GM12872 (cell line): ENCODE measurements at regions not wholly inside any gene's neighbourhood (a gene's known extent, or its start where the extent isn't known, plus 50 kb on each side); places are given as distances from the start of the nearest gene placed in this dataset.

Experiments used
- CTCF ChIP-seq: IDR thresholded peaks from 3 replicates; pipeline ENCODE4 v1.5.1; 2011; ENCODE audit warnings: low read depth, mild to moderate bottlenecking, low read length, moderate library complexity; ENCODE audit not compliant: insufficient read depth

DNA sequence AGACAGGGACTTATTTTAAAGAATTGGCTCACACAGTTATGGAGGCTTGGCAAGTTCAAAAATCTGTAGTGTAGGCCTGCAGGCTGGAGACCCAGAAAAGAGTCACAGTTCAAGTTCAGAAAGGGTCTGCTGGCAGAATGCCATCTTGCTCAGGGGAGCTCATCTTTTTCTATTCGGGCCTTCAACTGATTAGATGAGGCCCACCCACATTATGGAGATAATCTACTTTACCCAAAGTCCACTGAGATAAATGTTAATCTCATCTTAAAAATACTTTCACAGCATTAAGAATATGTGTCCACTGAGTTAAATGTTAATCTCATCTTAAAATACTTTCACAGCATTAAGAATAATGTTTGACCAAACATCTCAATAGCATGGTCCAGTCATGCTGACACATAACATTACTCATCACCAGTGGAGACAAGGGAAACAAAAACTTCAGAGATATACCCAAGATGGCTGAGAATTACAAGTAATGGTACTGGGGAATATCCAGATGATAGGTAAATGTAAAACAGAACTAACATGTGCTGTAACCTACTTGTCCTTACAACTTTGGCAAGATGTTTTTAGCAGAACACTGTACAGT is 74.3 kb upstream of the STAC start:
- TF ChIP-seq CTCF, result no peak

DNA sequence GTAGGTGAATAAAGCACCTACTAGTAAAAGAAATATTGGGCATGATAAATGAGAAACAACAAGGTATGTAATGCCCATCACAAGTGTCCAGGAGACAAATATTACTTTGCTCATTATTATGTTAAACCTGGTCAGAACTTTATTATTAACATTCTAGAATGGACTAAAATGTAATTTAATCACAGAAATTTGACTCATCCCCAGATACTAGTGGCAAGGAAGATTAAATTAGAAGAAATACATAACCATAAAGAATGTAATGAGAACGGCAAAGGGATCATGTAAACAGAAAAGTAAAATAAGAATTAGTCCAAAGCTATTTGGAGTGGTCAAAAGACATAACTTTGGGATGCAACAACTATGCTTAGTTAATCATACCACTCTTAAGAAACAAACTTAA is 71.2 kb upstream of the STAC start:
- no peak for TF ChIP-seq CTCF

GRCh38 chr3:36312351-36312750 is 68.0 kb upstream of the STAC start:
- no peak for TF ChIP-seq CTCF

- no peak for TF ChIP-seq CTCF
These were observed 62.4 kb upstream of the STAC start for GRCh38 chr3:36317915-36318314.

DNA sequence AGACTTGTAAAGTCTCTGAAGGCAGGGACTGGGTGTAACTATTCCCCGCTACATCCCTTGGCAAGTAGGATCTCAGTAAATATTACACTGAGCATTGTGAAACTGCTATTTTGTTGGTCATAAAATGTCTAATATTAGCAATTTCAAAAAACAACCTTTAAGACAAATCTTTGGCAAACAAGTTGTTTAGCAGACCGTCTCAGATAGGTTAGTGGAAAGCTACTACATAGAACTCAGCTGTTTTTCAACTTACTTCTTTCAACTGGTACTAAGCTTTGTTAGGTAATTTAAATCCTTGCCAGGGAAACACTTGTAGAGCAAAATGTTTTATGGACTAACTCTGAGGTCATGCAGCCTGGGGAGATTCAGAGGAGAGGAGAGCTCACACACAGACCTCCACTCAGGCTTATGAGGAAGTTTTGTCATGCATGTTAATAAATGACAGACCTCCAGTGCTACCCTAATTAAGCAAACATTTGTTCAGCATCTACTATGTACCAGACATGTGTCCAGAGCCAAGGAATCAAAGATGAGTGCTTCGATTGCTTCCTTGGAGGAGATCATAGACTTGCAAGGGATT is 61.6 kb upstream of the STAC start:
- no peak for TF ChIP-seq CTCF

GRCh38 chr3:36319680-36320079 is 60.6 kb upstream of the STAC start:
- TF ChIP-seq CTCF, result no peak
